NT2/D1 (cell line): ENCODE measurements at regions not wholly inside any gene's neighbourhood (a gene's known extent, or its start where the extent isn't known, plus 50 kb on each side); places are given as distances from the start of the nearest gene placed in this dataset.

ENCODE experiments used
- DNase-seq: peaks from one replicate; pipeline ENCODE4 v3.0.0-alpha.2; 2011; ENCODE audit warnings: low read depth, low spot score
- H3K27me3 ChIP-seq: 2 replicates; pipeline ENCODE4 v1.6.0; 2011; ENCODE audit warnings: mild to moderate bottlenecking; ENCODE audit not compliant: insufficient read length, insufficient read depth
- H3K36me3 ChIP-seq: 2 replicates; pipeline ENCODE4 v1.6.1; 2011; ENCODE audit warnings: mild to moderate bottlenecking, low read length, mixed read lengths; ENCODE audit not compliant: insufficient read depth, insufficient read length
- H3K4me1 ChIP-seq: 2 replicates; pipeline ENCODE4 v1.5.1; 2011; ENCODE audit not compliant: insufficient read depth, insufficient read length
- H3K4me3 ChIP-seq: 2 replicates; pipeline ENCODE4 v1.5.1; 2011; ENCODE audit warnings: low read depth; ENCODE audit not compliant: insufficient read length
- H3K9ac ChIP-seq: 2 replicates; pipeline ENCODE4 v1.6.0; 2011; ENCODE audit warnings: low read depth; ENCODE audit not compliant: insufficient read length
- H3K9me3 ChIP-seq: 2 replicates; pipeline ENCODE4 v1.5.1; 2011; ENCODE audit warnings: mild to moderate bottlenecking, low read length; ENCODE audit not compliant: insufficient read depth
- SUZ12 ChIP-seq: IDR thresholded peaks from 2 replicates; pipeline ENCODE4 v1.6.1; 2011; ENCODE audit not compliant: insufficient read length, insufficient read depth; ENCODE audit errors: extremely low read depth
- YY1 ChIP-seq: IDR thresholded peaks from 2 replicates; pipeline ENCODE4 v1.6.1; 2011; ENCODE audit not compliant: insufficient read length, insufficient read depth
- ZNF274 ChIP-seq: IDR thresholded peaks from 2 replicates; pipeline ENCODE4 v1.6.1; 2011; ENCODE audit warnings: mild to moderate bottlenecking, low read depth, low read length

GRCh38 chr7:32163896-32164295 lies 93.7 kb upstream of the PDE1C start:
- TF ChIP-seq YY1 = no peak
- TF ChIP-seq ZNF274 = no peak
- TF ChIP-seq SUZ12 = no peak
- no peaks in the 10 kb centered on the region for H3K36me3 ChIP-seq
- no peak overlapping the region for H3K4me3 ChIP-seq
- no peaks in the 10 kb centered on the region for H3K27me3 ChIP-seq
- DNase-seq = no peak
- H3K9ac ChIP-seq = no peak overlapping the region
- no peaks in the 10 kb centered on the region for H3K9me3 ChIP-seq
- H3K4me1 ChIP-seq = no peaks in the 10 kb centered on the region

GRCh38 chr7:32163141-32163806 lies 93.1 kb upstream of the PDE1C start:
- Histone ChIP-seq H3K9me3 (no peaks in the 10 kb centered on the region), H3K4me1 (no peaks in the 10 kb centered on the region), H3K9ac (no peak overlapping the region), H3K4me3 (no peak overlapping the region), H3K36me3 (no peaks in the 10 kb centered on the region), H3K27me3 (no peaks in the 10 kb centered on the region)
- DNase-seq = no peak
- TF ChIP-seq ZNF274 (no peak), SUZ12 (no peak), YY1 (no peak)

DNA sequence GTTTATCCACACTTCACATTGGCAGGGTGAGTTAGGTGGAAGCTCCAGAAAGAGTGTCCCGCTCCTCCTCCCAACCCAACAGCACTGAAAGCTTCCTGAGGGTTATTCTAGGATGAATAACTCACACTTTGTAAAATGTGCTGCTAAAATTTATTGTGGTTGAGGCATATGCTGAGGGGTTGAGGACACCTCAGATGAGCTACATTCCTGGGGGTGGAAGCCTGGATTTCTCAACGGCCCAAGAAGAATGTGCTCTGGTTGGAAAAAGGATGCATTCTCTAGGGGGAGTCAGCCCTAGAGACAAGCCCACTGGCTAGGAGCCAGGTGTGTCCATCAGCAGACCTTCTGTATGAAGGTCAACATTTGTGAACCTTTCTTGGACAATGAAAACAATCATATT lies 91.5 kb upstream of the PDE1C start:
- Histone ChIP-seq H3K4me1 (no peaks in the 10 kb centered on the region), H3K4me3 (no peak overlapping the region), H3K9me3 (no peaks in the 10 kb centered on the region), H3K27me3 (no peaks in the 10 kb centered on the region), H3K9ac (no peak overlapping the region), H3K36me3 (no peaks in the 10 kb centered on the region)
- no peak for DNase-seq
- no peak for TF ChIP-seq ZNF274
- TF ChIP-seq YY1 = no peak
- TF ChIP-seq SUZ12 = no peak

DNA sequence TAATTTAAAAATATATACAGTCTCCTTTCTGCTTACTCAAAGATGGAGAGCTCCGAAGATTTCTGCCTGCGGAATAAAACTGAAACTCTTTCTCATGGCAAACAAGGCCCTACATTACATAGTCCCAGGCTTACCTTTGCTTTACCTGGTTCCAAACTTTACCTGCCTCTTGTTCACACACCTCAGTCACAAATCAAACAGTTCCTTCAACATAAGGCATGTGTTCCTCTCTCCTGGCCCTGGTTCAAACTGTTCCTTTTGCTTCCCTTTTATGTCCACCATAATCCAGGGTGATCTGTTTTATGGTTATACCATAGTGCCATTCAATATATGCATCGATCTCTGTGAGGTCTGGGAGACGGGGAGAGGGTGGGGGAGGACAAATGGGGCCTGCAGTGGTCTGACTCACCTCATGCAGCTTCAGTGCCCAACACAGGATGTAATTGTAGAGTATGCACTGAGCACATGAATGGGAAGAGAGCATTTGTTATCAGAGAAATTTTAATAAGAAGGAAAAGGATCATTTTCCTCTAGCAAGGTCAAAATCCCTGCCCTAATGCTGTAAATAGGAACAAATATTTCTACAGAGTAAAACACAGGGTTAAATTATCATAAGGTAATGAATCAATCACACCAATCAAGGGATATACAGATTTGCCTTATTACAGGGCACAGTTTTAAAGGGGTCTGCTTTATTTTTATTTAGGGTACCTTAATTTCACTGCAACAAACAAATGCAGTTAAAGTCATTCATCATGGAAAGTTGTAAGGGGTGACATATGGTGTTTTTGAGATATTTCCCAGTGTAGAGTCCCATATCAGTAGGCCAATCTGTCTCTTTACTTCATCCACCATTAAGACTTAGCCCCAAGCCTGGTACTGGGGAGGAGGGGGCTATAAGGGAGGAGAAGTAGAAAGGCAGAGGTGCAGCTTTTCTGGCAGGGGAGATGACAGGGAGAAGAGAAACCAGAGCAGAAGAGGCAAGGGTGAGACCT lies 88.8 kb upstream of the PDE1C start:
- no peak for TF ChIP-seq YY1
- H3K36me3 ChIP-seq = no peaks in the 10 kb centered on the region
- H3K27me3 ChIP-seq = no peaks in the 10 kb centered on the region
- H3K4me3 ChIP-seq = no peak overlapping the region
- no peaks in the 10 kb centered on the region for H3K9me3 ChIP-seq
- H3K9ac ChIP-seq = no peak overlapping the region
- DNase-seq = no peak
- H3K4me1 ChIP-seq = no peaks in the 10 kb centered on the region

DNA sequence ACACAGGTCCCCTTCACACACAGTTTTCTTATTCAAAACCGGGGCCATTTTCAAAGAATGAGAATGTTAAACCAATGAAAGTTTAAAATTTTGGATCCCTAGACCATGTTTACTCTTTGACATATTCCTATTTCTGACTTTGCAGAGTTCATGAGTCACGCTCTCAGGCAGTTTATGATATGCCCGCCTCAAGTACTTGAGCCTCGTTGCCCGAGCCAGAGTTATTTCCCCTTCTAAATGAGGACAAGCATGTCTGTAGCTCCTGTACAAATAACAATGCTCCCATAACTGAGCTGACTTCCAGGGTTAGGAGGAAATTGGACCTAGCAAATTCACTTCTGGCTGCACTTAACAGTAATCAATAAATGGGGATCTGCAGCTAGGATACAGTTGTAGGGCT lies 87.9 kb upstream of the PDE1C start:
- H3K27me3 ChIP-seq = no peaks in the 10 kb centered on the region
- no peak overlapping the region for H3K9ac ChIP-seq
- no peak overlapping the region for H3K4me3 ChIP-seq
- no peaks in the 10 kb centered on the region for H3K9me3 ChIP-seq
- TF ChIP-seq SUZ12 = no peak
- TF ChIP-seq YY1 = no peak
- no peak for TF ChIP-seq ZNF274
- no peak for DNase-seq
- H3K36me3 ChIP-seq = no peaks in the 10 kb centered on the region
- H3K4me1 ChIP-seq = no peaks in the 10 kb centered on the region

- H3K9ac ChIP-seq = no peak overlapping the region
- no peaks in the 10 kb centered on the region for H3K4me1 ChIP-seq
- DNase-seq = no peak
- no peaks in the 10 kb centered on the region for H3K36me3 ChIP-seq
- no peaks in the 10 kb centered on the region for H3K9me3 ChIP-seq
- no peak for TF ChIP-seq YY1
- TF ChIP-seq SUZ12 = no peak
- TF ChIP-seq ZNF274 = no peak
- H3K27me3 ChIP-seq = peaks cover 5% of the 10 kb centered on the region
- H3K4me3 ChIP-seq = no peak overlapping the region
These were observed 85.5 kb upstream of the PDE1C start for GRCh38 chr7:32155712-32156111.

- TF ChIP-seq ZNF274 = no peak
- TF ChIP-seq YY1 = no peak
- TF ChIP-seq SUZ12 = no peak
These were observed 84.6 kb upstream of the PDE1C start for GRCh38 chr7:32154797-32155196.

DNA sequence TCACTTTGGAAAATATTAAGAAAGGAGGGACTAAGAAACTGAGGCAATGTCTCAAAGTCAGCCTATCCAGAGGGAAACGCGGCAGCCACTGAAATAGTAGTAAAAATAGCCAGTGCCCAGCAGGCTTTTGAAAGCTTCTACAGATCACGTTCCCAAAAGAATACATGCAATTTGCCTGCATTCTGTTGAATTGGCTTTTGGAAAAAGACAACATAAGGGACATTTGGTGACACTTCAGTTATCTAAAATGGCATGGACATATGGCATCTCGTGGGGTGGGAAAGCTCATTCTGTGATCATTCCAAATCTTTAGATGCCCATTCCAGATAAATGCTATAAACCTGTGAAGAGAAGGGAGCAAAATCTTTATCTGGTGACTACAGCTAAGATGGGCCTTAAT lies 82.8 kb upstream of the PDE1C start:
- Histone ChIP-seq H3K27me3 (peaks cover 5% of the 10 kb centered on the region), H3K4me1 (no peaks in the 10 kb centered on the region), H3K36me3 (no peaks in the 10 kb centered on the region), H3K4me3 (no peak overlapping the region), H3K9me3 (no peaks in the 10 kb centered on the region), H3K9ac (no peak overlapping the region)
- TF ChIP-seq YY1 (no peak), ZNF274 (no peak), SUZ12 (no peak)
- DNase-seq = no peak

More at GRCh38 chr7:32154797-32155196, 84.6 kb upstream of the PDE1C start:
- Histone ChIP-seq H3K27me3 (peaks cover 5% of the 10 kb centered on the region), H3K9me3 (no peaks in the 10 kb centered on the region), H3K9ac (no peak overlapping the region), H3K4me1 (no peaks in the 10 kb centered on the region), H3K36me3 (no peaks in the 10 kb centered on the region), H3K4me3 (no peak overlapping the region)
- no peak for DNase-seq
